ENCODE measurements at regions not wholly inside any gene's neighbourhood (a gene's known extent, or its start where the extent isn't known, plus 50 kb on each side); places are given as distances from the start of the nearest gene placed in this dataset.

DNA sequence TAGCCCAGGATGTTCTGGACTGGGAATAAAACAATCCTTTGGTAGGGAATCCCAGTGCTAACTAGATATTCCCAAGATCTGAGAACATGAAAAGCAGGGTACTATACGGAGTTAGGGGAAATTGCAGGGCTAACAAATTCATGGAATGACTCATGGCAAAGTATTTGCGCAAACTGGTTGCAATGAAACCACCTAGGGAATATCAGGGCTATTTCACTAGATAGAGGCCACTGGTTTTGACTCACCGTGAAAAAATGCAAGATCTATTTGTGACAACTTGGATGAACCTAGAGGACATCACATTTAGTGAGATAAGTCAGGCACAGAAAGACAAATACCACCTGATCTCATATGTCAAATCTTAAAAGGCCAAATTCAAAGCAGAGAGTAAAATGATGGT is 233.3 kb downstream of the MBD2 start:
- TF ChIP-seq, protein P1, sequence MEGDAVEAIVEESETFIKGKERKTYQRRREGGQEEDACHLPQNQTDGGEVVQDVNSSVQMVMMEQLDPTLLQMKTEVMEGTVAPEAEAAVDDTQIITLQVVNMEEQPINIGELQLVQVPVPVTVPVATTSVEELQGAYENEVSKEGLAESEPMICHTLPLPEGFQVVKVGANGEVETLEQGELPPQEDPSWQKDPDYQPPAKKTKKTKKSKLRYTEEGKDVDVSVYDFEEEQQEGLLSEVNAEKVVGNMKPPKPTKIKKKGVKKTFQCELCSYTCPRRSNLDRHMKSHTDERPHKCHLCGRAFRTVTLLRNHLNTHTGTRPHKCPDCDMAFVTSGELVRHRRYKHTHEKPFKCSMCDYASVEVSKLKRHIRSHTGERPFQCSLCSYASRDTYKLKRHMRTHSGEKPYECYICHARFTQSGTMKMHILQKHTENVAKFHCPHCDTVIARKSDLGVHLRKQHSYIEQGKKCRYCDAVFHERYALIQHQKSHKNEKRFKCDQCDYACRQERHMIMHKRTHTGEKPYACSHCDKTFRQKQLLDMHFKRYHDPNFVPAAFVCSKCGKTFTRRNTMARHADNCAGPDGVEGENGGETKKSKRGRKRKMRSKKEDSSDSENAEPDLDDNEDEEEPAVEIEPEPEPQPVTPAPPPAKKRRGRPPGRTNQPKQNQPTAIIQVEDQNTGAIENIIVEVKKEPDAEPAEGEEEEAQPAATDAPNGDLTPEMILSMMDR (IDR thresholded peaks at IDR 0.05): no peak
- TF ChIP-seq EZH2 (IDR thresholded peaks at IDR 0.05; ENCODE audit: borderline replicate concordance, insufficient read depth, low read depth, low read length, poor library complexity, severe bottlenecking): no peak

Measured in B cell (primary cell).